ENCODE measurements at regions not wholly inside any gene's neighbourhood (a gene's known extent, or its start where the extent isn't known, plus 50 kb on each side); places are given as distances from the start of the nearest gene placed in this dataset.

- FAIRE-seq: no peak
- DNase-seq (ENCODE audit: insufficient read length, low spot score): no peak
- no peak for TF ChIP-seq CTCF (IDR thresholded peaks at IDR 0.05; ENCODE audit: insufficient read depth, missing control alignments)
Observed at GRCh38 chr11:127369356-127369755, 368.8 kb upstream of the KIRREL3 start.

GRCh38 chr11:127362754-127363308, 362.3 kb upstream of the KIRREL3 start:
- no peak for FAIRE-seq
- no peak for DNase-seq (ENCODE audit: insufficient read length, low spot score)
- no peak for TF ChIP-seq CTCF (IDR thresholded peaks at IDR 0.05; ENCODE audit: insufficient read depth, missing control alignments)

- DNase-seq (ENCODE audit: insufficient read length, low spot score) (no peak), FAIRE-seq (no peak)
- no peak for TF ChIP-seq CTCF (IDR thresholded peaks at IDR 0.05; ENCODE audit: insufficient read depth, missing control alignments)
Observed at GRCh38 chr11:127358160-127358559, 357.6 kb upstream of the KIRREL3 start.

- no peak for FAIRE-seq
- no peak for TF ChIP-seq CTCF (IDR thresholded peaks at IDR 0.05; ENCODE audit: insufficient read depth, missing control alignments)
- DNase-seq (ENCODE audit: insufficient read length, low spot score): no peak
Observed at GRCh38 chr11:127350476-127350875, 349.9 kb upstream of the KIRREL3 start.

GRCh38 chr11:127345819-127346459, 345.4 kb upstream of the KIRREL3 start:
- FAIRE-seq (no peak), DNase-seq (ENCODE audit: insufficient read length, low spot score) (no peak)
- TF ChIP-seq CTCF (IDR thresholded peaks at IDR 0.05; ENCODE audit: insufficient read depth, missing control alignments): peak; percentile 67

- DNase-seq (ENCODE audit: insufficient read length, low spot score): no peak
- FAIRE-seq: no peak
- TF ChIP-seq CTCF (IDR thresholded peaks at IDR 0.05; ENCODE audit: insufficient read depth, missing control alignments): no peak
Observed at GRCh38 chr11:127340438-127340837, 339.9 kb upstream of the KIRREL3 start.

GRCh38 chr11:127339376-127339775, 338.8 kb upstream of the KIRREL3 start:
- no peak for TF ChIP-seq CTCF (IDR thresholded peaks at IDR 0.05; ENCODE audit: insufficient read depth, missing control alignments)
- FAIRE-seq (no peak), DNase-seq (ENCODE audit: insufficient read length, low spot score) (no peak)
